Kidney (tissue), 13 donors: ENCODE measurements at regions not wholly inside any gene's neighbourhood (a gene's known extent, or its start where the extent isn't known, plus 50 kb on each side); places are given as distances from the start of the nearest gene placed in this dataset.

Source experiments
- DNase-seq, 5 donors: peaks; one replicate each; pipeline ENCODE4 v3.0.0-alpha.2; 2013 to 2020
- FAIRE-seq: peaks from 2 replicates; lab custom pipeline; 2012; peaks lifted over from hg19 to GRCh38; lab: Jason Lieb, UNC
- H3K27ac ChIP-seq, 2 donors: one replicate each; pipeline ENCODE4 v1.7.0; 2013; ENCODE audit warnings: low read depth in 2 of 2, low read length in 2 of 2, inconsistent platforms in 1 of 2
- H3K27me3 ChIP-seq: one replicate; pipeline ENCODE4 v1.7.1; 2013; ENCODE audit warnings: low read length, inconsistent platforms; ENCODE audit not compliant: control insufficient read depth, insufficient read depth
- H3K36me3 ChIP-seq, 3 donors: one replicate each; pipeline versions ENCODE4 v1.7.0 to v1.7.1; 2013; ENCODE audit warnings: low read length in 3 of 3, control low read depth in 1 of 3, inconsistent platforms in 1 of 3; ENCODE audit not compliant: insufficient read depth in 3 of 3, control insufficient read depth in 2 of 3
- H3K4me1 ChIP-seq, 3 donors: one replicate each; pipeline versions ENCODE4 v1.7.0 to v1.7.1; 2013; ENCODE audit warnings: low read length in 3 of 3, inconsistent platforms in 1 of 3, low read depth in 1 of 3; ENCODE audit not compliant: control insufficient read depth in 2 of 3, insufficient read depth in 2 of 3
- H3K4me3 ChIP-seq, 3 donors: one replicate each; pipeline versions ENCODE4 v1.7.0 to v1.8.1; 2013; ENCODE audit warnings: low read length in 3 of 3, control low read depth in 1 of 3, inconsistent platforms in 1 of 3
- H3K9ac ChIP-seq, 3 donors: one replicate each; pipeline versions ENCODE4 v1.7.0 to v1.7.1; 2013; ENCODE audit warnings: low read length in 3 of 3, control low read depth in 1 of 3, inconsistent platforms in 1 of 3
- H3K9me3 ChIP-seq, 3 donors: one replicate each; pipeline versions ENCODE4 v1.7.0 to v1.7.1; 2013; ENCODE audit warnings: low read length in 3 of 3, control low read depth in 1 of 3, inconsistent platforms in 1 of 3; ENCODE audit not compliant: control insufficient read depth in 2 of 3, insufficient read depth in 1 of 3
- intact Hi-C: fragments of 100-400 bp; cut with DNase I; formaldehyde crosslinking; loops from one replicate; pipeline ENCODE4 v1.11.1; 2022
- TF ChIP-seq, protein P1 (sequence below): IDR thresholded peaks from 3 replicates; pipeline ENCODE4 v1.5.1; 2012; ENCODE audit warnings: mild to moderate bottlenecking, moderate library complexity, borderline replicate concordance; ENCODE audit not compliant: insufficient read depth; ENCODE audit errors: extremely low read depth
- donor health status: control.
- donor health status: control.
- donor health status: control.
- donor health status: control.
- donor health status: control.
- donor health status: DM: yes; HTN: yes; CAD: no.
- donor health status: Normal renal cell carcinoma (clear cell type).

DNA sequence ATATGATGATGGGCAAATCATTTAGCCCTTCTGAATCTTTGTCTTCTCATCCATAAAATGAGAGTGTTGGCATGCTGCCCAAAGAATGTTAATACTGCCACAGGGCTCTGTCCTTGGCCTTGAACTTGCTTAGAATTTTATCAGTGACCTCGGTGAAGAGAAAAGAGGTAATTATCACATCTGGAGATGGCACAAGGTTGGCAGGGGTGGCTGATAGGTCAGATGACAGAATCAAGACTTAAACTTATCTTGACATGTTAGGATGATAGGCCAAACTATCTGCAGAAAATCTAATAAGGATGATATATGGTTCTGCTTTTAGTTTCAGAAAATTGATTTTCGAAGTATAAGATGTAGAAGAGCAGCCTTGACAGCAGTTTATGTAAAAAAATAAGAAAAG, 599.1 kb upstream of the CLINT1 start:
- no peak for FAIRE-seq
- intact Hi-C loops, result no loop called here

GRCh38 chr5:158456756-158457155, 597.8 kb upstream of the CLINT1 start:
- TF ChIP-seq, protein P1, sequence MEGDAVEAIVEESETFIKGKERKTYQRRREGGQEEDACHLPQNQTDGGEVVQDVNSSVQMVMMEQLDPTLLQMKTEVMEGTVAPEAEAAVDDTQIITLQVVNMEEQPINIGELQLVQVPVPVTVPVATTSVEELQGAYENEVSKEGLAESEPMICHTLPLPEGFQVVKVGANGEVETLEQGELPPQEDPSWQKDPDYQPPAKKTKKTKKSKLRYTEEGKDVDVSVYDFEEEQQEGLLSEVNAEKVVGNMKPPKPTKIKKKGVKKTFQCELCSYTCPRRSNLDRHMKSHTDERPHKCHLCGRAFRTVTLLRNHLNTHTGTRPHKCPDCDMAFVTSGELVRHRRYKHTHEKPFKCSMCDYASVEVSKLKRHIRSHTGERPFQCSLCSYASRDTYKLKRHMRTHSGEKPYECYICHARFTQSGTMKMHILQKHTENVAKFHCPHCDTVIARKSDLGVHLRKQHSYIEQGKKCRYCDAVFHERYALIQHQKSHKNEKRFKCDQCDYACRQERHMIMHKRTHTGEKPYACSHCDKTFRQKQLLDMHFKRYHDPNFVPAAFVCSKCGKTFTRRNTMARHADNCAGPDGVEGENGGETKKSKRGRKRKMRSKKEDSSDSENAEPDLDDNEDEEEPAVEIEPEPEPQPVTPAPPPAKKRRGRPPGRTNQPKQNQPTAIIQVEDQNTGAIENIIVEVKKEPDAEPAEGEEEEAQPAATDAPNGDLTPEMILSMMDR, result no peak
- H3K36me3 ChIP-seq, result no peaks in the 10 kb centered on the region
- no peaks in the 10 kb centered on the region for H3K27me3 ChIP-seq
- intact Hi-C loops, result no loop called here
- no peak overlapping the region for H3K9ac ChIP-seq
- no peaks in the 10 kb centered on the region for H3K9me3 ChIP-seq
- DNase-seq (no peak), FAIRE-seq (no peak)
- no peak overlapping the region for H3K4me3 ChIP-seq
- no peak overlapping the region for H3K27ac ChIP-seq
- H3K4me1 ChIP-seq, result no peaks in the 10 kb centered on the region

More for the DNA sequence above, 599.1 kb upstream of the CLINT1 start:
- Histone ChIP-seq H3K4me3 (no peak overlapping the region), H3K36me3 (no peaks in the 10 kb centered on the region), H3K9ac (no peak overlapping the region), H3K27ac (no peak overlapping the region), H3K9me3 (no peaks in the 10 kb centered on the region), H3K27me3 (no peaks in the 10 kb centered on the region), H3K4me1 (no peaks in the 10 kb centered on the region)
- TF ChIP-seq, protein P1, result no peak
- DNase-seq, result no peak

DNA sequence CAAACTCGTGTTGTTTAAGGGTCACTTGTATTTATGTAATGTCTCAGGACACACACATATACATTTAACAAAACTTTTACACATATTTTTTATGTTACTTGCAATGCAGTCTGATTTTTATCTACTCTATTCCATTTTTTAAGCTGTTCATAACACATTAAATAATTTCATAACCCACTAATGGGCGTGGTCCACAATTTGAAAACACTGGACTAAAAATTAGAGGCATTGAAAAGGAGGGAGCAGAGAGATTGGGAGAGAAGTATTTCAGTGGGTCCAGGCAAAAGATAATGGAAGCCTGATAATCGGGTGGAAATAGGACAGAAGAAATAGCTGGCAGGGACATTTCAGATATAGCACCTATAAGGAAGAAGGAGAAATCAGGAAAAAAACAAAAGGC, 597.3 kb upstream of the CLINT1 start:
- H3K36me3 ChIP-seq, result no peaks in the 10 kb centered on the region
- no peak overlapping the region for H3K9ac ChIP-seq
- no peak for FAIRE-seq
- no peaks in the 10 kb centered on the region for H3K4me1 ChIP-seq
- H3K9me3 ChIP-seq, result no peaks in the 10 kb centered on the region
- H3K27ac ChIP-seq, result no peak overlapping the region
- intact Hi-C loops, result no loop called here
- no peak overlapping the region for H3K4me3 ChIP-seq
- H3K27me3 ChIP-seq, result no peaks in the 10 kb centered on the region
- TF ChIP-seq, protein P1, result no peak
- no peak for DNase-seq

DNA sequence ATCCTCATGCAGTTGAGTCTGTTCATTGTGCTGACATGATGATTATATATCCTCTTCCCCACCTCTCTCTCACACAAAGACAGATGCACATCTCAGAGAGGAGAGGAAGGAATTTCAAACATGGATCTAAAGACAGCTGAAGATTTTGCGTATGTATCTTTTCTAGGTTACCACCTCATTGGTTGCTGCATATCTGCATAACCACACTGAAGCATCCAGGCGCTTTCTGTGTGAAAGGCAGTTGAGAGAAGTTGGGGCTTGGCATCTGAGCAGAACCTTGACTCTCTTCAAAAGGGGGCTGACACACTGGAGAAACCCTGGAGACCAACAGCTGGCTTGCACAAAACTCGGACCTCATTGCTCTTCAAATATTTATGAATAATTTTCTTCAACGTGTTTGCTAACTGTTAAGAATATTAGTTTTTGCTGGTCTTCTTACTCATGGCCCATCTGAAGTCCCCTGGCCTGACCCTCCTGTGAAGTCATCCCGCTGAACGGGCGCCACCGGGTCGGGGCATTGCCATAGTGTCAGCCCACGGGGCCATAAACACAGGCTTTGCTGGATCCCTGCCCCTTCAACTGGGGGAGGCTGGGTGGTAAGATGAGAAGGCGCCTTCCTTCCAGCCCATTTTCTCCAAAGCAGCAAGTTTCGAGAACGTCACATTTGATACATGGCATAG, 593.2 kb upstream of the CLINT1 start:
- H3K4me3 ChIP-seq, result no peak overlapping the region
- DNase-seq, result peak in 3 of 5 donors; percentile 18 to 23 (median 22)
- H3K9me3 ChIP-seq, result no peaks in the 10 kb centered on the region
- no peak overlapping the region for H3K9ac ChIP-seq
- no peak overlapping the region for H3K27ac ChIP-seq
- no peaks in the 10 kb centered on the region for H3K36me3 ChIP-seq
- FAIRE-seq, result no peak
- TF ChIP-seq, protein P1, result no peak
- intact Hi-C loops, result no loop called here
- H3K27me3 ChIP-seq, result no peaks in the 10 kb centered on the region
- no peaks in the 10 kb centered on the region for H3K4me1 ChIP-seq
